ENCODE measurements at regions not wholly inside any gene's neighbourhood (a gene's known extent, or its start where the extent isn't known, plus 50 kb on each side); places are given as distances from the start of the nearest gene placed in this dataset.

GRCh38 chr10:129123428-129123827 lies 343.6 kb upstream of the MGMT start:
- 56% methylated on average over 5 of the region's 6 CpGs for WGBS
- Histone ChIP-seq H2AFZ (ENCODE audit: low read depth, low read length) (no peak overlapping the region), H4K91ac (ENCODE audit: low read length) (no peak overlapping the region), H3K4me2 (ENCODE audit: low read length, poor library complexity, severe bottlenecking) (no peak overlapping the region), H4K8ac (ENCODE audit: low read length) (no peak overlapping the region), H3K14ac (ENCODE audit: low read length in 2 of 2) (no peak overlapping the region), H3K9me3 (ENCODE audit: control insufficient read depth, low read length) (peaks cover 5% of the 10 kb centered on the region), H3K23ac (ENCODE audit: low read length in 2 of 2) (no peak overlapping the region), H3K9ac (ENCODE audit: low read length) (no peak overlapping the region), H2BK5ac (ENCODE audit: low read depth, low read length, poor library complexity, severe bottlenecking) (no peak overlapping the region), H2AK5ac (ENCODE audit: low read length, severe bottlenecking) (no peak overlapping the region), H3K18ac (ENCODE audit: low read depth in 1 of 2, low read length in 2 of 2) (no peak overlapping the region), H3K4me1 (ENCODE audit: control insufficient read depth, insufficient read depth, low read depth, low read length) (no peaks in the 10 kb centered on the region), H2BK15ac (ENCODE audit: low read depth, poor library complexity, severe bottlenecking) (no peak overlapping the region), H3K27ac (ENCODE audit: low read length, poor library complexity, severe bottlenecking) (no peak overlapping the region), H3K79me1 (replicated peaks; ENCODE audit: low read length, poor library complexity, severe bottlenecking) (no peaks in the 10 kb centered on the region), H2BK12ac (ENCODE audit: low read length in 2 of 2) (no peak overlapping the region), H3K4ac (ENCODE audit: low read depth in 1 of 2, low read length in 2 of 2) (no peak overlapping the region), H3K27me3 (ENCODE audit: control insufficient read depth in 1 of 2, insufficient read depth in 1 of 2, low read length in 2 of 2) (peaks cover 0 to 2% of the 10 kb centered on the region in 2 experiments), H3K4me3 (ENCODE audit: insufficient read depth in 1 of 2, low read depth in 1 of 2, low read length in 2 of 2) (no peak overlapping the region), H3K36me3 (ENCODE audit: control insufficient read depth in 1 of 2, insufficient read depth in 2 of 2, low read depth in 1 of 2, low read length in 2 of 2) (no peaks in the 10 kb centered on the region), H2BK120ac (ENCODE audit: low read depth, low read length) (no peak overlapping the region)
- DNase-seq = no peak

- no peak overlapping the region for H4K8ac ChIP-seq (ENCODE audit: low read length)
- whole genome bisulfite sequencing = no CpG with 5 or more reads among the region's 4 CpGs
- H2BK120ac ChIP-seq (ENCODE audit: low read depth, low read length) = no peak overlapping the region
- no peak overlapping the region for H3K23ac ChIP-seq (ENCODE audit: low read length in 2 of 2)
- H3K9me3 ChIP-seq (ENCODE audit: control insufficient read depth, low read length) = peaks cover 5% of the 10 kb centered on the region
- no peak overlapping the region for H3K27ac ChIP-seq (ENCODE audit: low read length, poor library complexity, severe bottlenecking)
- H3K18ac ChIP-seq (ENCODE audit: low read depth in 1 of 2, low read length in 2 of 2) = no peak overlapping the region
- no peaks in the 10 kb centered on the region for H3K36me3 ChIP-seq (ENCODE audit: control insufficient read depth in 1 of 2, insufficient read depth in 2 of 2, low read depth in 1 of 2, low read length in 2 of 2)
- H3K9ac ChIP-seq (ENCODE audit: low read length) = no peak overlapping the region
- H2BK5ac ChIP-seq (ENCODE audit: low read depth, low read length, poor library complexity, severe bottlenecking) = no peak overlapping the region
- H2AFZ ChIP-seq (ENCODE audit: low read depth, low read length) = no peak overlapping the region
- H3K79me1 ChIP-seq (replicated peaks; ENCODE audit: low read length, poor library complexity, severe bottlenecking) = no peaks in the 10 kb centered on the region
- DNase-seq = no peak
- H3K4me1 ChIP-seq (ENCODE audit: control insufficient read depth, insufficient read depth, low read depth, low read length) = no peaks in the 10 kb centered on the region
- no peak overlapping the region for H3K4me2 ChIP-seq (ENCODE audit: low read length, poor library complexity, severe bottlenecking)
- no peak overlapping the region for H3K4me3 ChIP-seq (ENCODE audit: insufficient read depth in 1 of 2, low read depth in 1 of 2, low read length in 2 of 2)
- no peak overlapping the region for H3K14ac ChIP-seq (ENCODE audit: low read length in 2 of 2)
- H3K4ac ChIP-seq (ENCODE audit: low read depth in 1 of 2, low read length in 2 of 2) = no peak overlapping the region
- no peak overlapping the region for H2BK12ac ChIP-seq (ENCODE audit: low read length in 2 of 2)
- H3K27me3 ChIP-seq (ENCODE audit: control insufficient read depth in 1 of 2, insufficient read depth in 1 of 2, low read length in 2 of 2) = peaks cover 0 to 13% of the 10 kb centered on the region in 2 experiments
- H4K91ac ChIP-seq (ENCODE audit: low read length) = no peak overlapping the region
- H2AK5ac ChIP-seq (ENCODE audit: low read length, severe bottlenecking) = no peak overlapping the region
- no peak overlapping the region for H2BK15ac ChIP-seq (ENCODE audit: low read depth, poor library complexity, severe bottlenecking)
Observed at GRCh38 chr10:129126982-129127381, 340.1 kb upstream of the MGMT start.

GRCh38 chr10:129131457-129132132 lies 335.4 kb upstream of the MGMT start:
- Histone ChIP-seq H3K4me3 (ENCODE audit: insufficient read depth in 1 of 2, low read depth in 1 of 2, low read length in 2 of 2) (no peak overlapping the region), H3K79me1 (replicated peaks; ENCODE audit: low read length, poor library complexity, severe bottlenecking) (no peaks in the 10 kb centered on the region), H3K27me3 (ENCODE audit: control insufficient read depth in 1 of 2, insufficient read depth in 1 of 2, low read length in 2 of 2) (peaks cover 0 to 23% of the 10 kb centered on the region in 2 experiments), H3K4ac (ENCODE audit: low read depth in 1 of 2, low read length in 2 of 2) (no peak overlapping the region), H2BK120ac (ENCODE audit: low read depth, low read length) (no peak overlapping the region), H3K9me3 (ENCODE audit: control insufficient read depth, low read length) (no peaks in the 10 kb centered on the region), H2BK5ac (ENCODE audit: low read depth, low read length, poor library complexity, severe bottlenecking) (no peak overlapping the region), H3K4me1 (ENCODE audit: control insufficient read depth, insufficient read depth, low read depth, low read length) (no peaks in the 10 kb centered on the region), H2AK5ac (ENCODE audit: low read length, severe bottlenecking) (no peak overlapping the region), H4K8ac (ENCODE audit: low read length) (no peak overlapping the region), H2AFZ (ENCODE audit: low read depth, low read length) (no peak overlapping the region), H4K91ac (ENCODE audit: low read length) (no peak overlapping the region), H2BK15ac (ENCODE audit: low read depth, poor library complexity, severe bottlenecking) (no peak overlapping the region), H2BK12ac (ENCODE audit: low read length in 2 of 2) (no peak overlapping the region), H3K27ac (ENCODE audit: low read length, poor library complexity, severe bottlenecking) (no peak overlapping the region), H3K18ac (ENCODE audit: low read depth in 1 of 2, low read length in 2 of 2) (no peak overlapping the region), H3K23ac (ENCODE audit: low read length in 2 of 2) (no peak overlapping the region), H3K14ac (ENCODE audit: low read length in 2 of 2) (no peak overlapping the region), H3K9ac (ENCODE audit: low read length) (no peak overlapping the region), H3K36me3 (ENCODE audit: control insufficient read depth in 1 of 2, insufficient read depth in 2 of 2, low read depth in 1 of 2, low read length in 2 of 2) (no peaks in the 10 kb centered on the region), H3K4me2 (ENCODE audit: low read length, poor library complexity, severe bottlenecking) (no peak overlapping the region)
- WGBS = 71% methylated on average over 11 of the region's 12 CpGs
- DNase-seq = no peak

- Histone ChIP-seq H3K4me3 (ENCODE audit: insufficient read depth in 1 of 2, low read depth in 1 of 2, low read length in 2 of 2) (no peak overlapping the region), H3K9ac (ENCODE audit: low read length) (no peak overlapping the region), H3K18ac (ENCODE audit: low read depth in 1 of 2, low read length in 2 of 2) (no peak overlapping the region), H3K79me1 (replicated peaks; ENCODE audit: low read length, poor library complexity, severe bottlenecking) (no peaks in the 10 kb centered on the region), H3K4ac (ENCODE audit: low read depth in 1 of 2, low read length in 2 of 2) (no peak overlapping the region), H3K14ac (ENCODE audit: low read length in 2 of 2) (no peak overlapping the region), H2BK5ac (ENCODE audit: low read depth, low read length, poor library complexity, severe bottlenecking) (no peak overlapping the region), H3K4me1 (ENCODE audit: control insufficient read depth, insufficient read depth, low read depth, low read length) (no peaks in the 10 kb centered on the region), H3K36me3 (ENCODE audit: control insufficient read depth in 1 of 2, insufficient read depth in 2 of 2, low read depth in 1 of 2, low read length in 2 of 2) (no peaks in the 10 kb centered on the region), H2AK5ac (ENCODE audit: low read length, severe bottlenecking) (no peak overlapping the region), H2BK120ac (ENCODE audit: low read depth, low read length) (no peak overlapping the region), H4K91ac (ENCODE audit: low read length) (no peak overlapping the region), H3K27me3 (ENCODE audit: control insufficient read depth in 1 of 2, insufficient read depth in 1 of 2, low read length in 2 of 2) (peaks cover 0 to 18% of the 10 kb centered on the region in 2 experiments), H2AFZ (ENCODE audit: low read depth, low read length) (no peak overlapping the region), H3K9me3 (ENCODE audit: control insufficient read depth, low read length) (no peaks in the 10 kb centered on the region), H3K23ac (ENCODE audit: low read length in 2 of 2) (no peak overlapping the region), H4K8ac (ENCODE audit: low read length) (no peak overlapping the region), H2BK15ac (ENCODE audit: low read depth, poor library complexity, severe bottlenecking) (no peak overlapping the region), H2BK12ac (ENCODE audit: low read length in 2 of 2) (no peak overlapping the region), H3K27ac (ENCODE audit: low read length, poor library complexity, severe bottlenecking) (no peak overlapping the region), H3K4me2 (ENCODE audit: low read length, poor library complexity, severe bottlenecking) (no peak overlapping the region)
- no peak for DNase-seq
- 89% methylated on average over 5 of the region's 5 CpGs for WGBS
Observed at GRCh38 chr10:129133856-129134255, 333.2 kb upstream of the MGMT start.

Data from mesenchymal stem cell (in vitro differentiated cells and primary cell).